H1 (cell line): ENCODE measurements at regions not wholly inside any gene's neighbourhood (a gene's known extent, or its start where the extent isn't known, plus 50 kb on each side); places are given as distances from the start of the nearest gene placed in this dataset.
"Not testable (repeated sequence)": the region's sequence is repeated elsewhere in the genome, so short reads cannot be mapped to it uniquely, and the experiment has no call there.

ENCODE experiments used
- CTCF ChIA-PET: fragments of 300-600 bp; sonication (Branson Sonifier 250); formaldehyde crosslinking; loops from one replicate; lab custom pipeline; 2021; ENCODE audit not compliant: partially characterized antibody; lab: Charles Lee
- POLR2A ChIA-PET: fragments of 300-600 bp; sonication (Branson Sonifier 250); formaldehyde crosslinking; loops from one replicate; lab custom pipeline; 2021; ENCODE audit warnings: inconsistent platforms; ENCODE audit not compliant: partially characterized antibody; lab: Charles Lee
- DNase-seq, 2 experiments: peaks; one replicate each; pipeline versions ENCODE4 v3.0.0 to v3.0.0-alpha.2; 2010 to 2022; ENCODE audit warnings: low spot score in 2 of 2, low read depth in 1 of 2, mixed read lengths in 1 of 2
- FAIRE-seq: peaks from 2 replicates; lab custom pipeline; 2011; peaks lifted over from hg19 to GRCh38; lab: Jason Lieb, UNC
- H2AFZ ChIP-seq: 2 replicates; pipeline ENCODE4 v1.8.1; 2012; ENCODE audit warnings: low read length, inconsistent platforms
- H2AK5ac ChIP-seq: 2 replicates; pipeline ENCODE4 v1.6.1; 2013; ENCODE audit warnings: low read depth, low read length
- H2BK120ac ChIP-seq: replicated peaks from 2 replicates; pipeline ENCODE3; 2013; ENCODE audit warnings: low read depth, low read length, inconsistent platforms
- H2BK12ac ChIP-seq: 2 replicates; pipeline ENCODE4 v1.6.1; 2013; ENCODE audit warnings: low read depth, low read length
- H2BK15ac ChIP-seq: 2 replicates; pipeline ENCODE4 v1.6.1; 2013; ENCODE audit warnings: low read length
- H2BK20ac ChIP-seq: 2 replicates; pipeline ENCODE4 v1.6.1; 2013; ENCODE audit warnings: low read length
- H2BK5ac ChIP-seq: 2 replicates; pipeline ENCODE4 v1.6.1; 2013; ENCODE audit warnings: low read depth, low read length
- H3K14ac ChIP-seq: 2 replicates; pipeline ENCODE4 v1.6.1; 2013; ENCODE audit warnings: inconsistent platforms; ENCODE audit not compliant: insufficient read length
- H3K18ac ChIP-seq: 2 replicates; pipeline ENCODE4 v1.6.1; 2013; ENCODE audit warnings: low read length; ENCODE audit errors: extremely low read depth
- H3K23ac ChIP-seq: 2 replicates; pipeline ENCODE4 v1.6.1; 2013; ENCODE audit warnings: inconsistent platforms; ENCODE audit not compliant: insufficient read length
- H3K23me2 ChIP-seq: 2 replicates; pipeline ENCODE4 v1.6.1; 2013; ENCODE audit warnings: low read depth, low read length
- H3K27ac ChIP-seq: 2 replicates; pipeline ENCODE4 v1.6.1; 2011; ENCODE audit warnings: low read depth, low read length, inconsistent platforms
- H3K27me3 ChIP-seq, 4 experiments: replicated peaks in 1 of 4; 1 replicate in 1 of 4; 2 replicates in 3 of 4; pipeline versions ENCODE4 v1.6.1 to v1.8.1; 2011 to 2013; ENCODE audit warnings: low read length in 3 of 4, mild to moderate bottlenecking in 3 of 4, inconsistent platforms in 2 of 4, mixed read lengths in 2 of 4, moderate library complexity in 1 of 4; ENCODE audit not compliant: control insufficient read depth in 3 of 4, insufficient read depth in 3 of 4; ENCODE audit errors: extremely low read depth in 1 of 4
- H3K36me3 ChIP-seq, 4 experiments: 2 replicates each; pipeline versions ENCODE4 v1.6.1 to v1.8.1; 2011 to 2013; ENCODE audit warnings: mild to moderate bottlenecking in 4 of 4, low read length in 3 of 4, moderate library complexity in 2 of 4, control low read depth in 1 of 4, inconsistent platforms in 1 of 4; ENCODE audit not compliant: insufficient read depth in 4 of 4, control insufficient read depth in 2 of 4
- H3K4ac ChIP-seq: replicated peaks from 2 replicates; pipeline ENCODE3; 2013; ENCODE audit warnings: low read length, low read depth, mixed read lengths, inconsistent platforms; ENCODE audit not compliant: insufficient read length
- H3K4me1 ChIP-seq, 4 experiments: replicated peaks in 1 of 4; 1 replicate in 1 of 4; 2 replicates in 3 of 4; pipeline versions ENCODE4 v1.6.1 to v1.8.1; 2011 to 2013; ENCODE audit warnings: low read length in 3 of 4, inconsistent platforms in 2 of 4, mixed read lengths in 1 of 4; ENCODE audit not compliant: insufficient read depth in 4 of 4, control insufficient read depth in 3 of 4
- H3K4me2 ChIP-seq, 2 experiments: 2 replicates each; pipeline versions ENCODE4 v1.6.1 to v1.8.1; 2011 to 2013; ENCODE audit warnings: low read depth in 2 of 2, low read length in 2 of 2, control low read depth in 1 of 2, inconsistent platforms in 1 of 2, mild to moderate bottlenecking in 1 of 2; ENCODE audit not compliant: insufficient read depth in 1 of 2
- H3K4me3 ChIP-seq, 4 experiments: fragments of 200-600, 300-600 bp in 1 of 4; sonication (generic), shearing (Covaris generic), sonication (Bioruptor Twin) in 1 of 4; 2 replicates each; pipeline versions ENCODE4 v1.5.1 to v1.8.1; 2011 to 2016; ENCODE audit warnings: low read length in 4 of 4, low read depth in 3 of 4, control low read depth in 2 of 4, inconsistent platforms in 2 of 4, mild to moderate bottlenecking in 2 of 4, mixed read lengths in 1 of 4, moderate library complexity in 1 of 4; ENCODE audit not compliant: insufficient read depth in 2 of 4; ENCODE audit errors: extremely low read depth in 1 of 4
- H3K56ac ChIP-seq: replicated peaks from 2 replicates; pipeline ENCODE3; 2013; ENCODE audit warnings: low read depth, mild to moderate bottlenecking, mixed read lengths, low read length, inconsistent platforms; ENCODE audit not compliant: insufficient read length
- H3K79me1 ChIP-seq: 2 replicates; pipeline ENCODE4 v1.6.1; 2013; ENCODE audit warnings: low read depth, low read length, control low read depth
- H3K79me2 ChIP-seq, 2 experiments: 2 replicates each; pipeline versions ENCODE4 v1.6.1 to v1.8.1; 2012 to 2013; ENCODE audit warnings: low read length in 2 of 2, mild to moderate bottlenecking in 2 of 2, inconsistent platforms in 1 of 2; ENCODE audit not compliant: insufficient read depth in 2 of 2, control insufficient read depth in 1 of 2
- H3K9ac ChIP-seq, 4 experiments: replicated peaks in 1 of 4; 1 replicate in 1 of 4; 2 replicates in 3 of 4; pipeline versions ENCODE4 v1.6.1 to v1.8.1; 2011 to 2013; ENCODE audit warnings: low read depth in 3 of 4, low read length in 3 of 4, control low read depth in 2 of 4, mild to moderate bottlenecking in 2 of 4, moderate library complexity in 2 of 4, inconsistent platforms in 1 of 4; ENCODE audit errors: extremely low read depth in 1 of 4
- H3K9me3 ChIP-seq, 2 experiments: 2 replicates each; pipeline versions ENCODE4 v1.6.1 to v1.8.1; 2012 to 2013; ENCODE audit warnings: mild to moderate bottlenecking in 2 of 2, moderate library complexity in 2 of 2, control low read depth in 1 of 2, inconsistent platforms in 1 of 2, low read depth in 1 of 2, low read length in 1 of 2, mixed read lengths in 1 of 2; ENCODE audit not compliant: insufficient read depth in 2 of 2
- H4K20me1 ChIP-seq, 2 experiments: replicated peaks in 1 of 2; 2 replicates each; pipeline versions ENCODE3 to v1.8.1; 2011 to 2013; ENCODE audit warnings: inconsistent platforms in 2 of 2, low read length in 2 of 2, mild to moderate bottlenecking in 1 of 2; ENCODE audit not compliant: insufficient read depth in 2 of 2, control insufficient read depth in 1 of 2
- H4K5ac ChIP-seq: 2 replicates; pipeline ENCODE4 v1.6.1; 2013; ENCODE audit warnings: low read length, low read depth, mixed read lengths, inconsistent platforms; ENCODE audit not compliant: insufficient read length
- H4K8ac ChIP-seq: 2 replicates; pipeline ENCODE4 v1.8.0; 2013; ENCODE audit warnings: mild to moderate bottlenecking, moderate library complexity, low read length, inconsistent platforms; ENCODE audit not compliant: insufficient read depth; ENCODE audit errors: extremely low read depth
- H4K91ac ChIP-seq: replicated peaks from 2 replicates; pipeline ENCODE3; 2013; ENCODE audit warnings: low read length, mixed read lengths, inconsistent platforms; ENCODE audit not compliant: insufficient read length
- WGBS, 2 experiments: shearing (Covaris generic) in 1 of 2; methylation state at CpG; one replicate each; pipeline versions ENCODE4 v1.1.6 to v1.1.7; 2013 to 2015; ENCODE audit warnings: low lambda C conversion rate in 2 of 2, mixed read lengths in 2 of 2, inconsistent platforms in 1 of 2, low coverage in 1 of 2, missing lambda C conversion rate in 1 of 2; ENCODE audit not compliant: insufficient replicate concordance in 2 of 2, insufficient coverage in 1 of 2, insufficient read length in 1 of 2; ENCODE audit errors: extremely low coverage in 1 of 2, missing lambda C conversion rate in 1 of 2; 5-methylcytosine and 5-hydroxymethylcytosine counted together

DNA sequence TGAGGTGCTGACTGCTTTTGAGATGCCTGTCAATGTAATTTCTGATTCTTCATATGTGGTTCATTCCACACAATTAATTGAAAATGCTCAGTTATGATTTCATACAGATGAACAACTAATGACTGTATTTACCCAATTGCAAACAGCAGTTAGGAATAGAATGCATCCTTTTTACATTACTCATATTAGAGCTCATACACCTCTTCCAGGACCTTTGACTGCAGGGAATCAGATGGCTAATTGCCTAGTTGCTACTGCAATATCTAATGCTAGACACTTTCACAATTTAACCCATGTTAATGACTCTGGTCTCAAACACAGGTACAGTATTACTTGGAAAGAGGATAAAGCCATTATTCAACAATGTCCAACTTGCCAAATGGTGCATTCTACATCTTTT is 141.9 kb upstream of the ZNF91 start:
- H3K23me2 ChIP-seq, H3K27me3 ChIP-seq, H3K4me3 ChIP-seq, DNase-seq, H2BK12ac ChIP-seq, H2BK120ac ChIP-seq, H3K4me1 ChIP-seq, H4K20me1 ChIP-seq, H2BK15ac ChIP-seq, H4K8ac ChIP-seq, H3K79me2 ChIP-seq, H3K14ac ChIP-seq, FAIRE-seq, H2AK5ac ChIP-seq, H3K23ac ChIP-seq, H4K5ac ChIP-seq, H2BK20ac ChIP-seq, H4K91ac ChIP-seq, H3K27ac ChIP-seq, H3K4ac ChIP-seq, H2BK5ac ChIP-seq, H3K36me3 ChIP-seq, H3K79me1 ChIP-seq, H3K18ac ChIP-seq, H3K56ac ChIP-seq, H3K4me2 ChIP-seq, H2AFZ ChIP-seq, POLR2A ChIA-PET, H3K9ac ChIP-seq: not testable (repeated sequence)
- peaks cover 35 to 54% of the 10 kb centered on the region in 2 experiments for H3K9me3 ChIP-seq
- CTCF ChIA-PET, result interaction anchor here (0.7 kb wide), 1 partner anchor 222 kb away, joined by 3 read pairs; no protein-coding TSS in a partner anchor

DNA sequence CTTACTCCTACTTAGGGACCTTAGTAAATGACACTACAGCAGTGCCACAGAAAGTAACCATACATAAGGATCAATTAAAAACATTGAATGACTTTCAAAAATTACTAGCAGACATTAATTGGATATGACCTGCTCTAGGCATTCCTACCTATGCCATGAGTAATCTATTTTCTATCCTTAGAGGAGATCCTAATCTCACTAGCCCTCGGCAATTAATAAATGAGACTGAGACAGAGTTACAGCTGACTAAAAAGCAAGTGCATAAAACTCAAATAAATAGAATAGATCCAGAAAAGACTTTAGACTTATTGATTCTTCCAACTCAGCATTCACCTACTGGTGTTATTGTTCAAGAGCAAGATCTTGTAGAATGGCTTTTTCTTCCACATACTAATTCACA is 141.1 kb upstream of the ZNF91 start:
- H4K20me1 ChIP-seq, H2BK15ac ChIP-seq, H4K5ac ChIP-seq, H4K8ac ChIP-seq, H3K79me2 ChIP-seq, H3K4me1 ChIP-seq, DNase-seq, H3K18ac ChIP-seq, H2AK5ac ChIP-seq, H3K23me2 ChIP-seq, H3K23ac ChIP-seq, H2AFZ ChIP-seq, H2BK5ac ChIP-seq, H3K9ac ChIP-seq, H3K27me3 ChIP-seq, POLR2A ChIA-PET, H2BK12ac ChIP-seq, CTCF ChIA-PET, H3K4me2 ChIP-seq, H3K14ac ChIP-seq, H2BK20ac ChIP-seq, FAIRE-seq, H3K56ac ChIP-seq, H3K36me3 ChIP-seq, H4K91ac ChIP-seq, H3K79me1 ChIP-seq, H2BK120ac ChIP-seq, H3K4me3 ChIP-seq, H3K4ac ChIP-seq, H3K27ac ChIP-seq: not testable (repeated sequence)
- H3K9me3 ChIP-seq, result peaks cover 40 to 54% of the 10 kb centered on the region in 2 experiments
- WGBS, 2 experiments, result 93% methylated on average over 1 of the region's 1 CpG; no CpG with 5 or more reads in 1 of the 2 experiments
